HG03108 (cell line): ENCODE measurements at regions not wholly inside any gene's neighbourhood (a gene's known extent, or its start where the extent isn't known, plus 50 kb on each side); places are given as distances from the start of the nearest gene placed in this dataset.
"Not testable (repeated sequence)": the region's sequence is repeated elsewhere in the genome, so short reads cannot be mapped to it uniquely, and the experiment has no call there.

Experiments
- ATAC-seq: cut with Tn5 transposase; IDR thresholded peaks from one replicate; pipeline ENCODE4 v1.9.1; 2021; ENCODE audit warnings: moderate library complexity; ENCODE audit not compliant: unreplicated experiment

DNA sequence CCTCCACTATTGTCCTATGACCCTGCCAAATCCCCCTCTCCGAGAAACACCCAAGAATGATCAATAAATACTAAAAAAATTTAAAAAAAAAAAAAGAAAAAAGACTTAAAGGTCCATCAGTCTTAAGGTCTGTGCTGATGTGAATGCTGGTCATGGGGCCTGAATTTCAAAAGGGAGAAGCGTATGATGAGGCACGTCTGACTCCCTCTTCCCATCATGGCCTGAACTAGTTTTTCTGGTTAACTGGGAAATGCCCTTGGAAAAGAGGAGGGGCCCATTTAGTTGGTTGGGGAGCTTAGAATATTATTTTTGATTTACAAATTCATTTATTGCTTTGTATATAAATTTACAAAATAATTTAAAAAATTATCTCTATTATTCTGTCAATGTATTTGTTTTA, 291.0 kb upstream of the CDH19 start:
- no peak for ATAC-seq

DNA sequence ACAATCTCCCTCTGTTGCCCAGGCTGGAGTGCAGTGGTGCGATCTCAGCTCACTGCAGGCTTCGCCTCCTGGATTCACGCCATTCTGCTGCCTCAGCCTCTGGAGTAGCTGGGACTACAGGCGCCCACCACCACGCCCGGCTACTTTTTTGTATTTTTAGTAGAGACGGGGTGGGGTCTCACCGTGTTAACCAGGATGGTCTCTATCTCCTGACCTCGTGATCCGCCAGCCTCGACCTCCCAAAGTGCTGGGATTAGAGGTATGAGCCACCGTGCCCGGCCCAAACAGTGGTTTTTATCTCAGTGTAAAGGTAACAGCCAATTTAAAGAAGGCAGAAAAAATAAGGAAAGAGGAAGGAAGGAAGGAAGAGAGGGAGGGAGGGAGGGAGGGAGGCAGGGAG, 288.5 kb upstream of the CDH19 start:
- not testable (repeated sequence) for ATAC-seq

GRCh38 chr18:66874812-66875474, 271.1 kb upstream of the CDH19 start:
- ATAC-seq = no peak

- no peak for ATAC-seq
These were observed 270.5 kb upstream of the CDH19 start for GRCh38 chr18:66874375-66874774.

GRCh38 chr18:66873899-66874298, 270.0 kb upstream of the CDH19 start:
- no peak for ATAC-seq

DNA sequence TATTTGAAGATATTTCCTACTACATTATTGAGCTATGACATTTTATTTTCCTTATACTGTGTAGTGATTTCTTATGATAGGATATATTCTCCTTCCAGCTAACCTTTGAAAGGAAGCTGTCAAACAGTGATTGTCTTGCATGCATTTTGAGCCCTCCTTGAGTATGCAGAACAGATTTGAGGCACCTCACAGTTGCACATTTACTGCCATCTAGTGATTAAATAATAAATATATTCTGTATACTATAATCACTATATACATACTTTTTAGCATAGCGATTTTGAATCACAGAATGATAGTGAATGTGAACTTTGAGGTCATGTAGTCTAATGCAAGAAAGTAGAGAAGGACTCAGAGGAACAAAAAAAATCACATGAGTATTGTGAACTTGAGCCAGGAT, 268.4 kb upstream of the CDH19 start:
- ATAC-seq = no peak

GRCh38 chr18:66867653-66868052, 263.8 kb upstream of the CDH19 start:
- ATAC-seq = no peak

- not testable (repeated sequence) for ATAC-seq
These were observed 262.6 kb upstream of the CDH19 start for GRCh38 chr18:66866427-66866940.

GRCh38 chr18:66838340-66838987, 234.6 kb upstream of the CDH19 start:
- ATAC-seq = no peak

DNA sequence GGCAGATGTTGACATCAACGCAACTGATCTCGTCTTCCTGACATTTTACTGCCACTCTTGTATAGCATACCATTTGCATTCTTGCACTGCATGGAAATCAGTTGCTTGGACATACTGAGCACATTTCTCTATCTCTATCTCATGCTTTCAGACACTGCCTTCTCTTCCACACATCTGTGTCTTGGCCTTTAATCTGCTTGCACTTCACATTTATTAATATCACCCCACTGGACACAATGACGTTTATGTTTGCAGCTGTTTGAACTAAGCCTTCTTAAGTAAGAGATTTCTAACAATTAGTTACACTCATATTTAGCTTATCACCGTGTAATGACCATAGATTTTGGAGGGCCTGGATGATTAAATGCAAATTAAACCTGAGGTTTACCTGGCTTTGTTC, 229.8 kb upstream of the CDH19 start:
- no peak for ATAC-seq

- no peak for ATAC-seq
These were observed 222.3 kb upstream of the CDH19 start for GRCh38 chr18:66826211-66826610.

DNA sequence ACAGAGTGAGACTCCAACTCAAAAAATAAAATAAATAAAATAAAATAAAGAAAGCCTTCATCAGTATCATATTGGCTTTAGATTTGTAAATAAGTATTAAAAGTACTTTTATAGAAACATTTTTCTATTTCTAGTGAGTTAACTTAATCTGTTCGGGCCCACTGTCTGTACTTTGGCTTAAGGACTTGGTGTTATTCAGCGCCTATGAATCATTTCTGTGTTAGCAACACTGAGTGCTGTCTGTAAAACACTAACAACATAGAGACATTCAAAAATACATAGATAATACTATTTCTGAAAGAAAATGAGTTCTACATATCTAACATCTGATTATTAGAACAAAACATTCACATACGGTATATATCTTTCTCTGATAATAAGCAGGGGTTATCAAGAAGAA, 221.5 kb upstream of the CDH19 start:
- ATAC-seq = no peak

DNA sequence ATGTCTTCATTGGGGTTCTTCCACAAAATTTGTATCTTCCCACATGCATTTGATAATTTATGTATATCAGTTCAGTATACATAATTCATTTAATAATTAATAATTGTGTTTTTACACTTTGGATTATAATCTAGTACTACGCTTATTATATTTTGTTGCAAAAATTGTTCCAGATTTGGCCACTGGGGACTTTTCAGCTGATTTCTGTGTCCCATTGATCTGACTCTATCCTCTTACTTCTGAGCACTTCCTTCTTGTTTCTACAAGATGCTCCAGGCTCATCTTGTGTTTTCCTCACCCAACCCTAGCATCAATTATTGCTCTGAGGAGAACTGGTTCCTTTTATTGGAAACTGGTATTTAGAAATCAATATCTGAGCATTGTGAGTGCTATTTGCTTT, 215.3 kb upstream of the CDH19 start:
- ATAC-seq = no peak

- ATAC-seq = no peak
These were observed 209.2 kb upstream of the CDH19 start for GRCh38 chr18:66813138-66813537.

DNA sequence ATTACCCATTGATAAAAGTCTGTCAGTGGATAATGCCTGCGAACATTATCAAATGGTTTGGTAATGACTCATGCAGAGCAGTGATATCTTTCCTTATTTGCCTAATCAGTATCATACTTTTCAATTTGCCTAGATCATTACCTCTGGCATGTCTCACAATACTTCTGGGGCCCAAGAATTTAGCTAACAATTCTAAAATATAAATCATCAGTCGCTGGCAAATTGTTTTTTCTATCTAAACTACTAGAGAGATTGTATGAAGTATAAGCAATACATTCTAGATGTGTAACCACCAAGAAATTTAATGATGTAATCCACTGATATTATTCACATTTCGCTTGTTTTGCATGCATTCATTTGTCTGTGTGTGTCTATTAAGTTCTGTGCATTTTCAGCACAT, 191.2 kb upstream of the CDH19 start:
- no peak for ATAC-seq

DNA sequence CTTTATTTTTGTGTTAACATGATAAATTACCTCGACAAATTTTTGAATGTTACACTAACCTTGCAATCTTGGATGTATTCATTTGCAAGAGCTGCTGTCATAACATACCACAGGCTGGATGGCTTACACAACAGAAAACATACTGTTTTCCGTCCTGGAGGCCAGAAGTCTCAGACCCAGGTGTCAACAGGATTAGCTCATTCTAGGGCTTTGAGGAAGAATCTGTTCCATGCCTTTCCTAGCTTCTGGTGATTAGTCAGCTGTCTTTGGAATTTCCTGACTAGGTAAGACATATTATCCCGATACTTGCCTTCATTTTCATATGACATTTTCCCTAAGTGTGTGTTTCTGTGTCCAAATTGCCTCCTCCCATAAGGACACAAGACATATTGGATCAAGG, 188.6 kb upstream of the CDH19 start:
- ATAC-seq = no peak

- ATAC-seq = no peak
These were observed 176.7 kb upstream of the CDH19 start for GRCh38 chr18:66780609-66781008.

DNA sequence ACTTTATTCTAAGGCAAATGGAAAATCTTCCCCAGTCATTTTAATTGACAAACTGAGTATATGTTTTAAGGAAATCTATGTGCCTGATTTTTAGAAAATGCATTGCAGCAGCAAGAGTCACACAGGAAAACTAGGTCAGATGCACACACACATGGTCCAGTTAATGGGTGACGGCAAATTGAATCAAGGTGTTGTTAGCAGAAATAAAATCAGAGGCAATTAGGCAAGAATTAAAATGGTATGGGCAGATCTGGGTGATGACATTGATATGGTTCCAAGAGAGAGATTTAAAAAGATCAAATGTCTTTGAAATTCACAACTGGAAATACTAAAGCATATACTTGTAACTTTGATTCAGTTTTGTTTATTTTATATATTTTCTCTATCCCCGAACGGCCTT, 174.2 kb upstream of the CDH19 start:
- ATAC-seq = no peak

GRCh38 chr18:66769375-66769774, 165.5 kb upstream of the CDH19 start:
- ATAC-seq = no peak

GRCh38 chr18:66764230-66764629, 160.3 kb upstream of the CDH19 start:
- ATAC-seq = no peak

GRCh38 chr18:66761166-66761565, 157.3 kb upstream of the CDH19 start:
- no peak for ATAC-seq

DNA sequence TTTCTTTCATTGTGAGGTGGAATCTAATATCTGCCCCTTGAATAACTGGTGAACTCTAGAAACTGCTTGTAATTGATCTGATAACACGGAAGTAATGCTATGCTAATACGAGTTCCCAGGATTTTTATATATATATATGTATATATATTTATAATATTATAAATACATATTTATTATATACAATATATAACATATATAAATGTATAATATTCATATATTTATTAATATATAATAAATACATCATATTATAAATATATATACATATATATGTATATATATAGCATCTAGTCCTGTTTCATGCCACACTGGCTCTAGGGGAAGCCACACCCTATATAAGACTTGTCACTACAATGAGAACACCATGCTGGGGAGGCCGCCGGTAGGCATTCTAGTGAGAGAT, 156.7 kb upstream of the CDH19 start:
- ATAC-seq = no peak
